ENCODE measurements at regions not wholly inside any gene's neighbourhood (a gene's known extent, or its start where the extent isn't known, plus 50 kb on each side); places are given as distances from the start of the nearest gene placed in this dataset.

- Histone ChIP-seq H2AFZ (ENCODE audit: low read length) (no peak overlapping the region), H2BK12ac (ENCODE audit: insufficient read length, low read depth, low read length) (no peak overlapping the region), H2AK5ac (ENCODE audit: insufficient read length, low read length) (no peak overlapping the region), H4K5ac (ENCODE audit: insufficient read length, low read depth, low read length) (no peak overlapping the region), H3K9me3 (ENCODE audit: control insufficient read depth, low read depth, low read length) (no peaks in the 10 kb centered on the region), H3K56ac (ENCODE audit: insufficient read length, low read depth, low read length) (no peak overlapping the region), H2BK20ac (ENCODE audit: low read depth, low read length, poor library complexity, severe bottlenecking) (no peak overlapping the region), H4K8ac (replicated peaks; ENCODE audit: insufficient read length, low read depth, low read length) (no peak overlapping the region), H3K4ac (ENCODE audit: low read depth, low read length) (no peak overlapping the region), H4K91ac (ENCODE audit: insufficient read length, low read depth, low read length) (no peak overlapping the region), H3K27ac (ENCODE audit: insufficient read length, low read depth, low read length) (no peak overlapping the region), H3K14ac (ENCODE audit: insufficient read depth, low read length) (no peak overlapping the region), H3K23me2 (ENCODE audit: insufficient read length, low read depth, low read length, poor library complexity, severe bottlenecking) (no peaks in the 10 kb centered on the region), H3K27me3 (ENCODE audit: insufficient read depth, low read length) (no peaks in the 10 kb centered on the region), H3T11ph (ENCODE audit: low read length) (no peak overlapping the region), H3K18ac (ENCODE audit: insufficient read length, low read depth, low read length) (no peak overlapping the region), H3K4me1 (ENCODE audit: insufficient read depth, low read length) (no peaks in the 10 kb centered on the region; the same call in 1 of the 2 replicates), H2BK5ac (ENCODE audit: insufficient read length, low read length) (no peak overlapping the region), H3K79me1 (ENCODE audit: insufficient read depth, low read depth, low read length, poor library complexity, severe bottlenecking) (no peaks in the 10 kb centered on the region), H3K23ac (ENCODE audit: insufficient read length, low read depth, low read length) (no peak overlapping the region), H3K79me2 (ENCODE audit: insufficient read depth, low read length) (no peaks in the 10 kb centered on the region), H4K20me1 (ENCODE audit: control insufficient read depth, insufficient read depth, insufficient read length) (no peaks in the 10 kb centered on the region), H2BK15ac (ENCODE audit: low read depth, low read length) (no peak overlapping the region), H2BK120ac (ENCODE audit: low read depth, low read length, poor library complexity, severe bottlenecking) (no peak overlapping the region), H3K9ac (ENCODE audit: extremely low read depth, insufficient read length, low read length) (no peak overlapping the region), H3K4me2 (ENCODE audit: insufficient read depth, insufficient read length, low read length) (no peak overlapping the region)
- TF ChIP-seq, protein P1, sequence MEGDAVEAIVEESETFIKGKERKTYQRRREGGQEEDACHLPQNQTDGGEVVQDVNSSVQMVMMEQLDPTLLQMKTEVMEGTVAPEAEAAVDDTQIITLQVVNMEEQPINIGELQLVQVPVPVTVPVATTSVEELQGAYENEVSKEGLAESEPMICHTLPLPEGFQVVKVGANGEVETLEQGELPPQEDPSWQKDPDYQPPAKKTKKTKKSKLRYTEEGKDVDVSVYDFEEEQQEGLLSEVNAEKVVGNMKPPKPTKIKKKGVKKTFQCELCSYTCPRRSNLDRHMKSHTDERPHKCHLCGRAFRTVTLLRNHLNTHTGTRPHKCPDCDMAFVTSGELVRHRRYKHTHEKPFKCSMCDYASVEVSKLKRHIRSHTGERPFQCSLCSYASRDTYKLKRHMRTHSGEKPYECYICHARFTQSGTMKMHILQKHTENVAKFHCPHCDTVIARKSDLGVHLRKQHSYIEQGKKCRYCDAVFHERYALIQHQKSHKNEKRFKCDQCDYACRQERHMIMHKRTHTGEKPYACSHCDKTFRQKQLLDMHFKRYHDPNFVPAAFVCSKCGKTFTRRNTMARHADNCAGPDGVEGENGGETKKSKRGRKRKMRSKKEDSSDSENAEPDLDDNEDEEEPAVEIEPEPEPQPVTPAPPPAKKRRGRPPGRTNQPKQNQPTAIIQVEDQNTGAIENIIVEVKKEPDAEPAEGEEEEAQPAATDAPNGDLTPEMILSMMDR (conservative IDR thresholded peaks at IDR 0.05) = no peak
- peaks cover 0 to 2% (median 0%) of the 10 kb centered on the region in 3 experiments; a peak in 1 of 7 replicates for H3K36me3 Mint-ChIP-seq (ENCODE audit: insufficient read depth in 1 of 3, low read depth in 3 of 3)
- WGBS (ENCODE audit: extremely low coverage, insufficient read length, low lambda C conversion rate) = no CpG with 5 or more reads among the region's 8 CpGs
- H3K27me3 Mint-ChIP-seq (ENCODE audit: low read depth) = peaks cover 2% of the 10 kb centered on the region; the same call in 1 of the 2 replicates
- peaks cover 2 to 4% of the 10 kb centered on the region in 2 experiments for H3K9me3 Mint-ChIP-seq
- DNase-seq = peak; percentile 80
- no peak overlapping the region for H3K27ac Mint-ChIP-seq
- H3K4me1 Mint-ChIP-seq = peaks cover 6 to 8% of the 10 kb centered on the region in 2 experiments; a peak in 3 of 4 replicates
- no peak overlapping the region for H3K4me3 Mint-ChIP-seq
Measured at GRCh38 chr21:32056791-32057190, 184.0 kb downstream of the HUNK start.
